K562 (cell line): ENCODE measurements at regions not wholly inside any gene's neighbourhood (a gene's known extent, or its start where the extent isn't known, plus 50 kb on each side); places are given as distances from the start of the nearest gene placed in this dataset.

Experiments used
- CBX1 ChIP-seq: sonication (generic); IDR thresholded peaks from 2 replicates; pipeline ENCODE4 v1.6.1; 2016; ENCODE audit warnings: antibody characterized with exemption, low read depth, mild to moderate bottlenecking
- CHD2 ChIP-seq: IDR thresholded peaks from 2 replicates; pipeline ENCODE4 v1.6.1; 2011; ENCODE audit warnings: low read depth, low read length
- E2F1 ChIP-seq: sonication (generic); formaldehyde crosslinking; IDR thresholded peaks from 2 replicates; pipeline ENCODE4 v1.8.1; 2023; ENCODE audit warnings: mild to moderate bottlenecking, missing genetic modification reagents, moderate library complexity
- FOXJ2 ChIP-seq: fragments of 200-800 bp; sonication (Bioruptor generic); IDR thresholded peaks from 2 replicates; pipeline ENCODE4 v1.6.1; 2016; ENCODE audit warnings: missing genetic modification characterization, missing compliant biosample characterization
- ILF3 ChIP-seq: fragments of 450-650 bp; IDR thresholded peaks from 2 replicates; pipeline ENCODE4 v1.6.1; 2018; ENCODE audit warnings: antibody characterized with exemption, mild to moderate bottlenecking, moderate library complexity, borderline replicate concordance
- MAFF ChIP-seq: IDR thresholded peaks from 2 replicates; pipeline ENCODE4 v1.6.1; 2012; ENCODE audit warnings: low read length, improper control_type of control experiment
- MCM7 ChIP-seq, 2 experiments: fragments of 450-650 bp; IDR thresholded peaks; 2 replicates each; pipeline ENCODE4 v1.6.1; 2016 to 2018
- MEIS2 ChIP-seq: fragments of 450-650 bp; IDR thresholded peaks from 2 replicates; pipeline ENCODE4 v1.6.1; 2014; ENCODE audit warnings: mild to moderate bottlenecking; ENCODE audit not compliant: partially characterized antibody
- MTA1 ChIP-seq: fragments of 450-650 bp; IDR thresholded peaks from 2 replicates; pipeline ENCODE4 v1.6.1; 2017; ENCODE audit warnings: borderline replicate concordance
- NBN ChIP-seq: fragments of 450-650 bp; IDR thresholded peaks from 2 replicates; pipeline ENCODE4 v1.6.1; 2016; ENCODE audit warnings: low read depth, mild to moderate bottlenecking
- NKRF ChIP-seq: fragments of 450-650 bp; IDR thresholded peaks from 2 replicates; pipeline ENCODE4 v1.6.1; 2016; ENCODE audit warnings: borderline replicate concordance
- RBBP5 ChIP-seq: fragments of 200-600 bp; sonication (generic); IDR thresholded peaks from 2 replicates; pipeline ENCODE4 v1.6.1; 2012; ENCODE audit warnings: borderline replicate concordance, mild to moderate bottlenecking, low read length, control low read depth, inconsistent platforms; ENCODE audit not compliant: insufficient read depth, poor library complexity, severe bottlenecking
- RBM15 ChIP-seq: fragments of 200-400 bp; formaldehyde crosslinking; IDR thresholded peaks from 2 replicates; pipeline ENCODE4 v1.6.1; 2018; ENCODE audit warnings: mild to moderate bottlenecking, low read length, moderate library complexity; ENCODE audit not compliant: insufficient read depth
- RBM34 ChIP-seq: fragments of 200-400 bp; formaldehyde crosslinking; IDR thresholded peaks from 2 replicates; pipeline ENCODE4 v1.6.1; 2018; ENCODE audit warnings: low read length, borderline replicate concordance; ENCODE audit not compliant: insufficient read depth
- SREBF1 ChIP-seq: fragments of 150-350 bp; IDR thresholded peaks from 2 replicates; pipeline ENCODE4 v1.6.1; 2014; ENCODE audit warnings: antibody characterized with exemption, low read depth, low read length, borderline replicate concordance
- ZBTB33 ChIP-seq: sonication (generic); formaldehyde crosslinking; IDR thresholded peaks from 2 replicates; pipeline ENCODE4 v1.8.1; 2023; ENCODE audit warnings: mild to moderate bottlenecking, missing genetic modification reagents
- ZC3H4 ChIP-seq: sonication (generic); formaldehyde crosslinking; IDR thresholded peaks from 2 replicates; pipeline ENCODE4 v1.9.0; 2021; ENCODE audit warnings: missing genetic modification reagents, borderline replicate concordance
- ZKSCAN3 ChIP-seq: fragments of 250-450 bp; sonication (Bioruptor Pico); IDR thresholded peaks from 2 replicates; pipeline ENCODE4 v1.4.0; 2020
- ZNF23 ChIP-seq: fragments of 250-450 bp; sonication (Bioruptor Pico); IDR thresholded peaks from 2 replicates; pipeline ENCODE4 v1.4.0; 2020; ENCODE audit warnings: mild to moderate bottlenecking
- ZNF431 ChIP-seq: sonication (generic); formaldehyde crosslinking; IDR thresholded peaks from 2 replicates; pipeline ENCODE4 v1.8.0; 2022; ENCODE audit warnings: mild to moderate bottlenecking, missing genetic modification reagents
- ZNF75A ChIP-seq: fragments of 450-650 bp; formaldehyde crosslinking; IDR thresholded peaks from 2 replicates; pipeline ENCODE4 v1.4.0; 2020; ENCODE audit warnings: mild to moderate bottlenecking
- ZNF76 ChIP-seq: fragments of 250-450 bp; sonication (Bioruptor Pico); IDR thresholded peaks from 2 replicates; pipeline ENCODE4 v1.4.0; 2020; ENCODE audit warnings: mild to moderate bottlenecking, moderate library complexity, borderline replicate concordance
- ZNF766 ChIP-seq: fragments of 200-800 bp; sonication (Bioruptor generic); conservative IDR thresholded peaks from 2 replicates; pipeline ENCODE4 v1.6.1; 2016; ENCODE audit warnings: missing genetic modification characterization, missing compliant biosample characterization

GRCh38 chr16:85528528-85529387, 84.4 kb upstream of the GSE1 start (continued):
- TF ChIP-seq CBX1 (peak; percentile 77; the same call in 1 of the 2 replicates), MEIS2 (no peak), E2F1 (CRISPR knock-in tag) (no peak), ILF3 (no peak), FOXJ2 (tag) (no peak), NBN (no peak; the same call in 1 of the 2 replicates), RBBP5 (no peak), ZNF431 (CRISPR knock-in tag) (no peak), CHD2 (no peak), ZNF76 (no peak; the same call in 1 of the 2 replicates), ZC3H4 (CRISPR knock-in tag) (no peak), SREBF1 (no peak), ZNF766 (CRISPR knock-in tag) (peak; percentile 43; the same call in 1 of the 2 replicates), RBM15 (no peak), ZNF75A (CRISPR knock-in tag) (no peak), NKRF (peak; percentile 37; the same call in 1 of the 2 replicates), MAFF (no peak), MTA1 (peak; percentile 19; the same call in 1 of the 2 replicates), ZNF23 (no peak), ZKSCAN3 (CRISPR knock-in tag) (no peak), MCM7 (IDR thresholded peaks at IDR 0.05) (no peak), ZBTB33 (CRISPR knock-in tag) (peak; percentile 82), RBM34 (no peak)
